MCF 10A (cell line): ENCODE measurements at regions not wholly inside any gene's neighbourhood (a gene's known extent, or its start where the extent isn't known, plus 50 kb on each side); places are given as distances from the start of the nearest gene placed in this dataset.

ENCODE experiments used
- BruUV-seq: library from RNA; stranded (reverse); fragments of 400-500 nt; replicated peaks from 2 replicates; lab custom pipeline; 2021; lab: Mats Ljungman, UMichigan
- CTCF ChIA-PET: fragments of 300-600 bp; sonication (Branson Sonifier 250); formaldehyde crosslinking; extraction: SDS; loops from one replicate; lab custom pipeline; 2021; ENCODE audit warnings: antibody characterized with exemption, inconsistent platforms; lab: Yijun Ruan, JAX
- POLR2A ChIA-PET: fragments of 300-600, 350-650 bp; sonication (Branson Sonifier 250); formaldehyde crosslinking; extraction: SDS; loops from one replicate; lab custom pipeline; 2020; ENCODE audit warnings: antibody characterized with exemption, inconsistent platforms; lab: Yijun Ruan, JAX
- DNase-seq: peaks from one replicate; pipeline ENCODE4 v3.0.0-alpha.2; 2018; ENCODE audit not compliant: unreplicated experiment
- H3K27ac Mint-ChIP-seq: one replicate; pipeline ENCODE4 v1.8.0; 2022; ENCODE audit warnings: mild to moderate bottlenecking, low read depth, mixed read lengths; ENCODE audit not compliant: unreplicated experiment
- H3K27me3 Mint-ChIP-seq: one replicate; pipeline ENCODE4 v1.8.0; 2022; ENCODE audit warnings: mixed read lengths; ENCODE audit not compliant: insufficient read depth, unreplicated experiment
- H3K36me3 Mint-ChIP-seq: one replicate; pipeline ENCODE4 v1.8.0; 2022; ENCODE audit warnings: mild to moderate bottlenecking, moderate library complexity, mixed read lengths; ENCODE audit not compliant: insufficient read depth, unreplicated experiment
- H3K4me1 Mint-ChIP-seq: one replicate; pipeline ENCODE4 v1.8.0; 2022; ENCODE audit warnings: mixed read lengths; ENCODE audit not compliant: insufficient read depth, unreplicated experiment
- H3K4me3 Mint-ChIP-seq: one replicate; pipeline ENCODE4 v1.8.0; 2022; ENCODE audit warnings: mild to moderate bottlenecking, moderate library complexity, mixed read lengths; ENCODE audit not compliant: unreplicated experiment
- H3K9me3 Mint-ChIP-seq: one replicate; pipeline ENCODE4 v1.8.0; 2022; ENCODE audit warnings: mixed read lengths; ENCODE audit not compliant: unreplicated experiment
- CTCF ChIP-seq: fragments of 200-600 bp; IDR thresholded peaks from one replicate; pipeline ENCODE4 v1.8.0; 2022; ENCODE audit warnings: antibody characterized with exemption, mild to moderate bottlenecking; ENCODE audit not compliant: unreplicated experiment
- intact Hi-C: fragments of 100-400 bp; cut with micrococcal nuclease; formaldehyde crosslinking; loops from 2 replicates; pipeline ENCODE4 v1.14.1; 2022

- POLR2A ChIA-PET = no interaction called here
- no peak for DNase-seq
- H3K36me3 Mint-ChIP-seq = no peaks in the 10 kb centered on the region
- no peaks in the 10 kb centered on the region for H3K9me3 Mint-ChIP-seq
- no peak for TF ChIP-seq CTCF
- H3K27me3 Mint-ChIP-seq = peaks cover 19% of the 10 kb centered on the region
- H3K4me3 Mint-ChIP-seq = no peak overlapping the region
- H3K4me1 Mint-ChIP-seq = no peaks in the 10 kb centered on the region
- BruUV-seq = no TSS peak
- H3K27ac Mint-ChIP-seq = no peak overlapping the region
- CTCF ChIA-PET = interaction anchor here (0.9 kb wide), 1 partner anchor 34 kb away, joined by 3 read pairs; no protein-coding TSS in a partner anchor
- intact Hi-C loops = no loop called here
Measured at GRCh38 chr3:25056803-25057351, 371.2 kb upstream of the RARB start.

- no peak for DNase-seq
- H3K4me3 Mint-ChIP-seq = no peak overlapping the region
- no peak for TF ChIP-seq CTCF
- no peaks in the 10 kb centered on the region for H3K9me3 Mint-ChIP-seq
- no peaks in the 10 kb centered on the region for H3K36me3 Mint-ChIP-seq
- intact Hi-C loops = no loop called here
- H3K27ac Mint-ChIP-seq = no peak overlapping the region
- no TSS peak for BruUV-seq
- H3K4me1 Mint-ChIP-seq = no peaks in the 10 kb centered on the region
- peaks cover 19% of the 10 kb centered on the region for H3K27me3 Mint-ChIP-seq
- POLR2A ChIA-PET = no interaction called here
- CTCF ChIA-PET = interaction anchor here (0.9 kb wide), 1 partner anchor 34 kb away, joined by 3 read pairs; no protein-coding TSS in a partner anchor
Measured at GRCh38 chr3:25057379-25057778, 370.7 kb upstream of the RARB start.

GRCh38 chr3:25064681-25065080 is 363.4 kb upstream of the RARB start:
- Mint-ChIP-seq H3K27ac (no peak overlapping the region), H3K4me1 (peaks cover 6% of the 10 kb centered on the region), H3K27me3 (peaks cover 24% of the 10 kb centered on the region), H3K4me3 (no peak overlapping the region), H3K9me3 (no peaks in the 10 kb centered on the region), H3K36me3 (no peaks in the 10 kb centered on the region)
- TF ChIP-seq CTCF = no peak
- intact Hi-C loops = no loop called here
- POLR2A ChIA-PET = no interaction called here
- CTCF ChIA-PET = interaction anchor here (0.6 kb wide), 1 partner anchor 157 kb away, joined by 3 read pairs; no protein-coding TSS in a partner anchor
- BruUV-seq = no TSS peak
- no peak for DNase-seq

- intact Hi-C loops = no loop called here
- Mint-ChIP-seq H3K4me1 (peaks cover 6% of the 10 kb centered on the region), H3K9me3 (no peaks in the 10 kb centered on the region), H3K27ac (no peak overlapping the region), H3K36me3 (no peaks in the 10 kb centered on the region), H3K4me3 (no peak overlapping the region), H3K27me3 (no peaks in the 10 kb centered on the region)
- ChIA-PET CTCF (interaction anchor here (0.6 to 1.3 kb wide), 2 partner anchors 18 to 107 kb away, joined by 3 to 4 read pairs; no protein-coding TSS in a partner anchor), POLR2A (interaction anchor here (0.9 kb wide), 1 partner anchor 18 kb away, joined by 5 read pairs; no protein-coding TSS in a partner anchor)
- no peak for TF ChIP-seq CTCF
- no TSS peak for BruUV-seq
- no peak for DNase-seq
Measured at GRCh38 chr3:25069970-25070369, 358.1 kb upstream of the RARB start.
